ENCODE measurements at regions not wholly inside any gene's neighbourhood (a gene's known extent, or its start where the extent isn't known, plus 50 kb on each side); places are given as distances from the start of the nearest gene placed in this dataset.

GRCh38 chr2:126834006-126834659 lies 64.6 kb upstream of the TEX51 start:
- Histone ChIP-seq H3K4me1 (no peaks in the 10 kb centered on the region), H3K36me3 (no peaks in the 10 kb centered on the region), H3K27ac (no peak overlapping the region), H3K27me3 (no peaks in the 10 kb centered on the region), H3K9me3 (no peaks in the 10 kb centered on the region), H3K4me3 (no peak overlapping the region)
- DNase-seq = no peak
- TF ChIP-seq, protein P1, sequence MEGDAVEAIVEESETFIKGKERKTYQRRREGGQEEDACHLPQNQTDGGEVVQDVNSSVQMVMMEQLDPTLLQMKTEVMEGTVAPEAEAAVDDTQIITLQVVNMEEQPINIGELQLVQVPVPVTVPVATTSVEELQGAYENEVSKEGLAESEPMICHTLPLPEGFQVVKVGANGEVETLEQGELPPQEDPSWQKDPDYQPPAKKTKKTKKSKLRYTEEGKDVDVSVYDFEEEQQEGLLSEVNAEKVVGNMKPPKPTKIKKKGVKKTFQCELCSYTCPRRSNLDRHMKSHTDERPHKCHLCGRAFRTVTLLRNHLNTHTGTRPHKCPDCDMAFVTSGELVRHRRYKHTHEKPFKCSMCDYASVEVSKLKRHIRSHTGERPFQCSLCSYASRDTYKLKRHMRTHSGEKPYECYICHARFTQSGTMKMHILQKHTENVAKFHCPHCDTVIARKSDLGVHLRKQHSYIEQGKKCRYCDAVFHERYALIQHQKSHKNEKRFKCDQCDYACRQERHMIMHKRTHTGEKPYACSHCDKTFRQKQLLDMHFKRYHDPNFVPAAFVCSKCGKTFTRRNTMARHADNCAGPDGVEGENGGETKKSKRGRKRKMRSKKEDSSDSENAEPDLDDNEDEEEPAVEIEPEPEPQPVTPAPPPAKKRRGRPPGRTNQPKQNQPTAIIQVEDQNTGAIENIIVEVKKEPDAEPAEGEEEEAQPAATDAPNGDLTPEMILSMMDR (IDR thresholded peaks at IDR 0.05) = no peak
- intact Hi-C loops (cut with DNase I; ENCODE audit: low total_unique reads) = no loop called here

- intact Hi-C loops (cut with DNase I; ENCODE audit: low total_unique reads) = no loop called here
- H3K9me3 ChIP-seq = no peaks in the 10 kb centered on the region
- no peak overlapping the region for H3K27ac ChIP-seq
- TF ChIP-seq, protein P1 (IDR thresholded peaks at IDR 0.05) = no peak
- no peak for DNase-seq
- H3K4me3 ChIP-seq = no peak overlapping the region
- H3K36me3 ChIP-seq = no peaks in the 10 kb centered on the region
- no peaks in the 10 kb centered on the region for H3K4me1 ChIP-seq
- H3K27me3 ChIP-seq = no peaks in the 10 kb centered on the region
Observed at GRCh38 chr2:126835261-126835660, 63.4 kb upstream of the TEX51 start.

DNA sequence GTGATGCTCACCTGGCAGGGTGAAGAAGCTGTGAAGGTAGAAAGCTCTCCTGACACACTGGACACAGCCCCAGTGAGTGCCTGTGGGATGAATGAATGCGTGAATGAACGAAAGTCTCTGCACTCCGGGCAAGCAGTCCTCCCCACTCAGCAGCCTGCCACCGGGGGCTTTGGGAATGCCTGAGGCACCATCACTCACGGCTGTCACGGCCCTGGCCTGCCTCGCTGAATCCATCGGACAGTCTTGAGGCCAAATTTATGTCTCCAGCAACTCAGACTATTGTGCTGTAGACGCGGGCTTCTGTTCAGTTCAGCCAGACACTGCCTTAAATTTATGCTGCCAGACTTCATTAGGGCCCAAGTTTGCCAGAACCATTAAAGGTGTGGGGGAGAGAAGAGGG lies 62.9 kb upstream of the TEX51 start:
- Histone ChIP-seq H3K4me3 (no peak overlapping the region), H3K9me3 (no peaks in the 10 kb centered on the region), H3K4me1 (no peaks in the 10 kb centered on the region), H3K27ac (no peak overlapping the region), H3K36me3 (no peaks in the 10 kb centered on the region), H3K27me3 (no peaks in the 10 kb centered on the region)
- no peak for DNase-seq
- TF ChIP-seq, protein P1 (IDR thresholded peaks at IDR 0.05) = no peak
- intact Hi-C loops (cut with DNase I; ENCODE audit: low total_unique reads) = no loop called here

- no peak for DNase-seq
- Histone ChIP-seq H3K4me1 (no peaks in the 10 kb centered on the region), H3K27me3 (no peaks in the 10 kb centered on the region), H3K36me3 (no peaks in the 10 kb centered on the region), H3K9me3 (no peaks in the 10 kb centered on the region), H3K4me3 (no peak overlapping the region), H3K27ac (no peak overlapping the region)
- TF ChIP-seq, protein P1 (IDR thresholded peaks at IDR 0.05) = no peak
- intact Hi-C loops (cut with DNase I; ENCODE audit: low total_unique reads) = no loop called here
Observed at GRCh38 chr2:126836761-126837679, 61.7 kb upstream of the TEX51 start.

DNA sequence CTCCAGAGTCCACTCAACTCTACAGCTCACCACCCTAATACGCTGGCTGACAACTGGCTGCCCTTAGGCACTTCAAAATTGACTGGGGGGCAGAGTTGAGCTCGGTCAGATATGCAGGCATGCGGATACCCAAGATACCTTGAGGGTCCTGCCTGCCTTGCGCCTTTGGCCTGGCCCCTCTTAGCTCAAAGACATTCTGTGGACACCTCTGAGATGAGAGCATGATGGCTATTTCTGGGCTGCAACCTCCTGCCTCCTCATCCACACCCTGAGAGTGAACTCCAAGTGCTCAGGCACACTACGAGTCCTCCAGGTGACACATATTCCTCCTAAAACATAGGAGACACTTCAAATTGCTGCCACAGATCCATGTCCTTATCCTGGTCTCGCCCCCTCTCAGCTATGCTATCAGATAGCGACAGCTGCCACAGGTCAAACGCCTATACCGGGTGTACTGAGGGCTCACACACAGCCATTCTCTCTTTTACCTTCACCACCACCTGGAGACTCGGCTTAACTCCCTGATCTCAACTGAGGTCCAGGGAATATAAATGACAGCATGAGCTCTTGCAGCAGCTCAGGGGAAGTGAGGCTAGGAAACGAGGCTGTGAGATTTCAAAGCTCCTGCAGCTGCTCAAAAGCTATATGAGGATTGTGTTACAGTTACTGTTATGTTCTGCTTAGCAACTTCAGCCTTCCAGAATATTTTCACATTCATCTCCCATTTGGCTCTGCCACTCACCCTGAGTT lies 60.5 kb upstream of the TEX51 start:
- Histone ChIP-seq H3K36me3 (no peaks in the 10 kb centered on the region), H3K4me3 (no peak overlapping the region), H3K27me3 (no peaks in the 10 kb centered on the region), H3K9me3 (no peaks in the 10 kb centered on the region), H3K4me1 (no peaks in the 10 kb centered on the region), H3K27ac (no peak overlapping the region)
- intact Hi-C loops (cut with DNase I; ENCODE audit: low total_unique reads) = no loop called here
- DNase-seq = no peak
- TF ChIP-seq, protein P1 (IDR thresholded peaks at IDR 0.05) = no peak

All from tibial artery (tissue), 4 donors.